ENCODE measurements at regions not wholly inside any gene's neighbourhood (a gene's known extent, or its start where the extent isn't known, plus 50 kb on each side); places are given as distances from the start of the nearest gene placed in this dataset.

GRCh38 chr7:68444042-68444441 lies 1154.2 kb upstream of the AUTS2 start:
- TF ChIP-seq EZH2 (IDR thresholded peaks at IDR 0.05; ENCODE audit: low read length, unreplicated experiment): no peak
- no peak for TF ChIP-seq CTCF (conservative IDR thresholded peaks at IDR 0.05; ENCODE audit: low read depth, low read length)
